PC-9 (cell line): ENCODE measurements at regions not wholly inside any gene's neighbourhood (a gene's known extent, or its start where the extent isn't known, plus 50 kb on each side); places are given as distances from the start of the nearest gene placed in this dataset.

ENCODE experiments used
- BruUV-seq: library from RNA; stranded (reverse); fragments of 400-500 nt; replicated peaks from 2 replicates; lab custom pipeline; 2021; lab: Mats Ljungman, UMichigan
- CTCF ChIA-PET: fragments of 300-600 bp; sonication (Branson Sonifier 250); formaldehyde crosslinking; loops from one replicate; lab custom pipeline; 2022; ENCODE audit warnings: antibody characterized with exemption; lab: Charles Lee
- POLR2A ChIA-PET: fragments of 300-600 bp; sonication (Branson Sonifier 250); formaldehyde crosslinking; loops from one replicate; lab custom pipeline; 2022; ENCODE audit warnings: antibody characterized with exemption; ENCODE audit not compliant: unreplicated experiment; lab: Charles Lee
- DNase-seq, 2 experiments: peaks; one replicate each; pipeline versions ENCODE4 v3.0.0 to v3.0.0-alpha.2; 2015 to 2022; ENCODE audit warnings: mixed read lengths in 1 of 2
- H2AFZ ChIP-seq: fragments of 200-600 bp; sonication (generic); 2 replicates; pipeline ENCODE4 v1.8.1; 2017; ENCODE audit warnings: antibody characterized with exemption
- H3F3A ChIP-seq: fragments of 200-600 bp; sonication (generic); 2 replicates; pipeline ENCODE4 v1.8.1; 2017; ENCODE audit warnings: antibody characterized with exemption, mild to moderate bottlenecking, low read depth; ENCODE audit not compliant: insufficient read depth
- H3K27ac ChIP-seq: fragments of 200-600 bp; sonication (generic); 2 replicates; pipeline ENCODE4 v1.6.1; 2016; ENCODE audit warnings: mixed run types
- H3K27me3 ChIP-seq: fragments of 200-600 bp; sonication (generic); 2 replicates; pipeline ENCODE4 v1.6.1; 2016; ENCODE audit warnings: low read depth, mixed run types; ENCODE audit not compliant: insufficient read depth
- H3K36me3 ChIP-seq: fragments of 200-600 bp; sonication (generic); 2 replicates; pipeline ENCODE4 v1.6.1; 2016; ENCODE audit warnings: low read depth, mixed run types
- H3K4me1 ChIP-seq: fragments of 200-600 bp; sonication (generic); replicated peaks from 2 replicates; pipeline ENCODE4 v1.6.1; 2016; ENCODE audit warnings: mixed run types; ENCODE audit not compliant: insufficient read depth
- H3K4me2 ChIP-seq: fragments of 200-600 bp; sonication (generic); 2 replicates; pipeline ENCODE4 v1.6.1; 2017; ENCODE audit warnings: mixed run types
- H3K4me3 ChIP-seq: fragments of 200-600 bp; sonication (generic); 2 replicates; pipeline ENCODE4 v1.6.1; 2016; ENCODE audit warnings: mixed run types
- H3K79me2 ChIP-seq: fragments of 200-600 bp; sonication (generic); 2 replicates; pipeline ENCODE4 v1.6.1; 2017; ENCODE audit warnings: low read depth, mixed run types
- H3K9me2 ChIP-seq: fragments of 200-600 bp; sonication (generic); 2 replicates; pipeline ENCODE4 v1.8.1; 2017; ENCODE audit warnings: mild to moderate bottlenecking; ENCODE audit not compliant: insufficient read depth
- H3K9me3 ChIP-seq: fragments of 200-600 bp; sonication (generic); 2 replicates; pipeline ENCODE4 v1.8.1; 2016; ENCODE audit warnings: low read depth; ENCODE audit not compliant: insufficient read depth
- H4K20me1 ChIP-seq: fragments of 200-600 bp; sonication (generic); 2 replicates; pipeline ENCODE4 v1.8.1; 2017; ENCODE audit not compliant: insufficient read depth
- EZH2 ChIP-seq: fragments of 200-600 bp; sonication (generic); IDR thresholded peaks from 2 replicates; pipeline ENCODE4 v1.8.0; 2017; ENCODE audit warnings: antibody characterized with exemption, low read depth
- intact Hi-C: fragments of 100-400 bp; cut with micrococcal nuclease; formaldehyde crosslinking; loops from one replicate; pipeline ENCODE4 v1.10.0; 2022; ENCODE audit not compliant: unreplicated experiment
- TF ChIP-seq, protein P1 (sequence below): fragments of 200-600 bp; sonication (generic); conservative IDR thresholded peaks from 2 replicates; pipeline ENCODE4 v1.6.1; 2017; ENCODE audit warnings: mixed run types, antibody characterized with exemption, mild to moderate bottlenecking, moderate library complexity

DNA sequence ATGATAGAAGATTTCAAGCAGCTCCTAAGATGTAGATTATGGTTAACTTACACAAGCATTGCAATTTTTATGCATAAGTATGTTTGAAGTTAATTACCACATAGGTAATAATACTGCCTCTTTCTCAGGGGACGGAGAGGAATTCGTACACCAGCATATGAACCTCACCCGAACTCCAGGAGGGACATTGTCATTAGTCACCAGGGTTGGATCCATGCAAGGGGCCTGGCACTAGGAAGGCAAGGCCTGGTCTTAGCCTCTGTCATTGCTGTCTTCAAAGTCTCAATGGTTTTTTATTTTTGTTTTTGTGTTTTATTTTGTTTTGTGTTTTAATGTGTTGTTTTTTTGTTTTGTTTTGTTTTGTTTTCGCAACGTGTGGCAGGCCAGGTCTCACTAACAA lies 145.6 kb upstream of the PPP2R2D start:
- ChIA-PET CTCF (no interaction called here), POLR2A (no interaction called here)
- H4K20me1 ChIP-seq = no peaks in the 10 kb centered on the region
- no peak for DNase-seq
- H3K4me2 ChIP-seq = no peak overlapping the region
- no peaks in the 10 kb centered on the region for H3K9me3 ChIP-seq
- BruUV-seq = no TSS peak
- no peak overlapping the region for H3K4me3 ChIP-seq
- H2AFZ ChIP-seq = no peak overlapping the region
- H3K36me3 ChIP-seq = no peaks in the 10 kb centered on the region
- H3K79me2 ChIP-seq = no peaks in the 10 kb centered on the region
- no peaks in the 10 kb centered on the region for H3K9me2 ChIP-seq
- no peak for TF ChIP-seq EZH2
- TF ChIP-seq, protein P1, sequence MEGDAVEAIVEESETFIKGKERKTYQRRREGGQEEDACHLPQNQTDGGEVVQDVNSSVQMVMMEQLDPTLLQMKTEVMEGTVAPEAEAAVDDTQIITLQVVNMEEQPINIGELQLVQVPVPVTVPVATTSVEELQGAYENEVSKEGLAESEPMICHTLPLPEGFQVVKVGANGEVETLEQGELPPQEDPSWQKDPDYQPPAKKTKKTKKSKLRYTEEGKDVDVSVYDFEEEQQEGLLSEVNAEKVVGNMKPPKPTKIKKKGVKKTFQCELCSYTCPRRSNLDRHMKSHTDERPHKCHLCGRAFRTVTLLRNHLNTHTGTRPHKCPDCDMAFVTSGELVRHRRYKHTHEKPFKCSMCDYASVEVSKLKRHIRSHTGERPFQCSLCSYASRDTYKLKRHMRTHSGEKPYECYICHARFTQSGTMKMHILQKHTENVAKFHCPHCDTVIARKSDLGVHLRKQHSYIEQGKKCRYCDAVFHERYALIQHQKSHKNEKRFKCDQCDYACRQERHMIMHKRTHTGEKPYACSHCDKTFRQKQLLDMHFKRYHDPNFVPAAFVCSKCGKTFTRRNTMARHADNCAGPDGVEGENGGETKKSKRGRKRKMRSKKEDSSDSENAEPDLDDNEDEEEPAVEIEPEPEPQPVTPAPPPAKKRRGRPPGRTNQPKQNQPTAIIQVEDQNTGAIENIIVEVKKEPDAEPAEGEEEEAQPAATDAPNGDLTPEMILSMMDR = no peak
- no peaks in the 10 kb centered on the region for H3K4me1 ChIP-seq
- H3K27me3 ChIP-seq = peaks cover 69% of the 10 kb centered on the region
- intact Hi-C loops = no loop called here
- H3F3A ChIP-seq = no peaks in the 10 kb centered on the region
- no peak overlapping the region for H3K27ac ChIP-seq

GRCh38 chr10:131757285-131758058 lies 143.3 kb upstream of the PPP2R2D start:
- no TSS peak for BruUV-seq

GRCh38 chr10:131758062-131758938 lies 142.5 kb upstream of the PPP2R2D start:
- H2AFZ ChIP-seq = no peak overlapping the region
- no peak overlapping the region for H3K4me2 ChIP-seq
- H3K27ac ChIP-seq = no peak overlapping the region
- intact Hi-C loops = no loop called here
- no peaks in the 10 kb centered on the region for H3K4me1 ChIP-seq
- TF ChIP-seq, protein P1 = no peak
- TF ChIP-seq EZH2 = no peak
- ChIA-PET CTCF (no interaction called here), POLR2A (no interaction called here)
- no peaks in the 10 kb centered on the region for H4K20me1 ChIP-seq
- no peaks in the 10 kb centered on the region for H3K9me3 ChIP-seq
- H3K4me3 ChIP-seq = no peak overlapping the region
- no peaks in the 10 kb centered on the region for H3K36me3 ChIP-seq
- H3K9me2 ChIP-seq = no peaks in the 10 kb centered on the region
- no peaks in the 10 kb centered on the region for H3K79me2 ChIP-seq
- no peaks in the 10 kb centered on the region for H3F3A ChIP-seq
- DNase-seq = no peak
- BruUV-seq = no TSS peak
- peaks cover 62% of the 10 kb centered on the region for H3K27me3 ChIP-seq

More at GRCh38 chr10:131757285-131758058, 143.3 kb upstream of the PPP2R2D start:
- no peak overlapping the region for H3K4me2 ChIP-seq
- no peaks in the 10 kb centered on the region for H3K79me2 ChIP-seq
- ChIA-PET POLR2A (no interaction called here), CTCF (no interaction called here)
- no peaks in the 10 kb centered on the region for H3K9me3 ChIP-seq
- H3K4me1 ChIP-seq = no peaks in the 10 kb centered on the region
- no peak overlapping the region for H3K27ac ChIP-seq
- H3K27me3 ChIP-seq = peaks cover 63% of the 10 kb centered on the region
- no peaks in the 10 kb centered on the region for H4K20me1 ChIP-seq
- H2AFZ ChIP-seq = no peak overlapping the region
- no peaks in the 10 kb centered on the region for H3K36me3 ChIP-seq
- DNase-seq = no peak
- H3K9me2 ChIP-seq = no peaks in the 10 kb centered on the region
- H3K4me3 ChIP-seq = no peak overlapping the region
- no peaks in the 10 kb centered on the region for H3F3A ChIP-seq
- TF ChIP-seq EZH2 = no peak
- TF ChIP-seq, protein P1 = no peak
- intact Hi-C loops = no loop called here
